HG02852 (cell line): ENCODE measurements at regions not wholly inside any gene's neighbourhood (a gene's known extent, or its start where the extent isn't known, plus 50 kb on each side); places are given as distances from the start of the nearest gene placed in this dataset.
"Not testable (repeated sequence)": the region's sequence is repeated elsewhere in the genome, so short reads cannot be mapped to it uniquely, and the experiment has no call there.

Source experiments
- ATAC-seq: cut with Tn5 transposase; IDR thresholded peaks from one replicate; pipeline ENCODE4 v1.9.1; 2021; ENCODE audit warnings: mild to moderate bottlenecking, moderate library complexity; ENCODE audit not compliant: unreplicated experiment

DNA sequence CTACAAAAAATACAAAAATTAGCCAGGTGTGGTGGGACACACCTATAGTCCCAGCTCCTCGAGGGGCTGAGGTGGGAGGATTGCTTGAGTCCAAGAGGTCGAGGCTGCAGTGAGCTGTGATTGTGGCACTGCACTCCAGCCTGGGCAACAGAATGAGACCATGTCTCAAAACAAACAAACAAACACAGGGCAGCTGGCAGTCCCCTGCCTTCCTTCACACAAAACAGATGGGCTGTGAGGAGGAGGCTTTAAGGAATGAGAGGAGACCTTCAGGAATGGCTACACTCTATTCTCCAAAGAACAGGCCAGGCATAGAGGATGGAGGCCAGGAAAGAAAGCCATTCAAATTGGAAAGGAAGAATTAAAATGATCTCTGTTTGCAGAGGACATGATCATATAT is 65.6 kb upstream of the MAML3 start:
- no peak for ATAC-seq

DNA sequence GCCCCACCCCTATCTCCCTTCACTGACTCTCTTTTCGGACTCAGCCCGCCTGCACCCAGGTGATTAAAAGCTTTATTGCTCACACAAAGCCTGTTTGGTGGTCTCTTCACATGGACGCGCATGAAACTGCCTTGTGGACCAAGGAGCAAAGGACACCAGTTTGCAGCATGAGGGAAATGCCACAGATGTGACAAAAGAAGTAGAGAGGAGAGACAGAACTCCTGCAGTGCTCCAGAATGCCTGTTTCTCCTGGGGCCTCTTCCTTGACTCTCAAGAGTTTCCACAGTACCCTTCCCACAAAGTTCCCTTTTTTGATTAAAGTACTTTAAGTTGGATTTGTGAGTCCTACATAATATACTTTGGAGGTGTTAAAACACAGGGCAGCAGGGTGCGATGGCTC is 65.1 kb upstream of the MAML3 start:
- not testable (repeated sequence) for ATAC-seq

DNA sequence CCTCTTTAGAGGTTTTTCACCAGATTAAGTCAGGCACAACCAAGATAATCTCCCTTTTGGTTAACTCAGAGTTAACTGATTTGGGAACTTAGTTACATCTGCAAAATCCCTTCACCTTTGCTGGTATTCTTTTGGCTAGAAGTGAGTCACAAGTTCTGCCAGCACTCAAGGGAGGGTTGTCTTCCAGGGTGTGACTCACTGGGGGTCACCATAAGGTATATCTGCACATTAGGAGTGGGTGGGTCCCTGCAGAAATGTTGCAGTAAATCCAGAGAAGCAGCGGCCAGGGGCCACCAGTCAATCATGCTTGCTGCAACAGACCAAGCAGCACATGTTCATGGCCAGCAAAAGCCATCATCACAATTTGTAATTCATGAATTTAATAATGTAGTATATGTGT is 59.8 kb upstream of the MAML3 start:
- ATAC-seq: no peak

- no peak for ATAC-seq
Observed at GRCh38 chr4:140213116-140213515, 59.1 kb upstream of the MAML3 start.

DNA sequence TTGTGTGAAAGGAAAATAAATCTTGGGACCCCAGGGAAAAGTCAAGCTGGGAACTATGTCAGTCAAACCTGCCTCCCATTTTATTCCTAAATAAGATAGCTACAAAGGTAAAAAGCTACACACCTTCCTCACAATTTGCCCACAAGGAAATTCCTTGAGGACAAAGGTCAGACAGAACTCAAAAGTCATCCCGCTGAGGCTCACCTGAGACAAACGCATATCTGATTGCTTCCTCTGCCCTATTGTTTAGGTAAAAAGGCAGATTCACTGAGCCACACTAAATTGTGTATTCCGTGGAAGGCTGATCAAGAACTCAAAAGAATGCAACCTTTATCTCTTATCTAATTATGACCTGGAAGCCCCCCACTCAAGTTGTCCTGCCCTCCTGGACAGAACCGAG is 58.7 kb upstream of the MAML3 start:
- ATAC-seq: no peak

DNA sequence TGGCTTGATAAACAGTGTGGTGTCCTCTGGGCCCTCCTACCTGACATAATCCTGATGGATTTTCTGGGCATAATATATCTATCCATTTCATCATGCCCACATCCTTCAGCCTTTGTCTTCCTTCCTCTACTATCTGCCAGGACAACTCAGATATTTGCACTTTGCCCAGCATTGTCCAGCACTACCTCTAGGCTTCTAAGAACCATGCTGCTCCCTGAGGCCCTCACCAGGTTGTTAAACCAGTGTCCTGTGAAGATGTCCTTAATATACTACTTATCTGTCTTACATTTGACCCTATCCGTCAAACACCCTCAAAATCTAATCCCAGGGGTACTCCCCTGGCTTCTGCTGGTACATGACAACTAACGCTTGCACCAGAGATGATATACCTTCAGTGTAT is 58.2 kb upstream of the MAML3 start:
- ATAC-seq: no peak

DNA sequence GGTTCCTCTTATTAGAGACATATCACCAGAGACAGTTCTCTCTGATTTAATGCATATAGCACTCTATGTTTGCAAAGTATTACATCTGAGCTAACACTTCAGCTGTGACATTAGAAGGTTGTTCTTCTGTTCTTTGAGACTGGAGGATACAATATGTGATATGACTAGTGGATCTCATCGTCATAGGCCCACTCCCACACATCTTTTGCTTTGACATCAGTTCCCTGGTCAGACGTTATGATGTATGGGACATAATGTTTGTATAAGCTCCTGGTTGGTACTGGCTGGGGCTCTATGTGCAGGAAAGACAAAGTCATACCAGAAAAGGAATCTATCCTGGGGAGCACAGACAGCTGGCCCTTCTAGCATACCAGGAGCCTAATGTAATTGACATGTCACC is 57.7 kb upstream of the MAML3 start:
- ATAC-seq: no peak

DNA sequence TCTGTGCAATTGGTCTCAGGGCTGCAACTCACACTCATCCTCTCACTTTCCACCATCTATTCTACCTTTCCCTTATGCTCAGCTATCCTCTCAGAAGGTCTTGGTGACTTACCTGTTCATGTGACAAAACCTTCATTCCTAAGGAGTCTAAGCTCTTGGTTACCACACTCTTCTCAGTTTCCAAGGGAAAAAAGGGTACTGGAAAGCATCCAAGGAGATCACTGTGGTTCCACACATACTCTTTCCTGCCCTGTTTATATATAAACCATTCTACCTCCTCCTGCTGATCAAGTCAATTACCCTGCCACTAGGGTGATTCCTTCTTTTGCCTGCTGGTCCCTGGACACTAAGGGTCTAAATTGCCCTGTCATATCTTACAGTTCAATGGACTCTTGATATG is 57.2 kb upstream of the MAML3 start:
- no peak for ATAC-seq

GRCh38 chr4:140208921-140209320 is 54.9 kb upstream of the MAML3 start:
- ATAC-seq: no peak
